ENCODE measurements at regions not wholly inside any gene's neighbourhood (a gene's known extent, or its start where the extent isn't known, plus 50 kb on each side); places are given as distances from the start of the nearest gene placed in this dataset.

GRCh38 chr16:64656471-64656870, 465.4 kb downstream of the CDH11 start:
- H3K27me3 ChIP-seq (ENCODE audit: control insufficient read depth in 1 of 2, insufficient read depth in 2 of 2, low read length in 2 of 2), result no peaks in the 10 kb centered on the region
- no peak for TF ChIP-seq CTCF (IDR thresholded peaks at IDR 0.05)
- Mint-ChIP-seq H3K27ac (no peak overlapping the region), H3K36me3 (ENCODE audit: low read depth) (no peaks in the 10 kb centered on the region), H3K4me3 (no peak overlapping the region), H3K9me3 (peaks cover 14% of the 10 kb centered on the region), H3K4me1 (ENCODE audit: low read depth) (no peaks in the 10 kb centered on the region), H3K27me3 (no peaks in the 10 kb centered on the region)
- no peak overlapping the region for H3K4me3 ChIP-seq (ENCODE audit: low read length)
- POLR2A ChIA-PET, result no interaction called here
- no peak overlapping the region for H3K27ac ChIP-seq (ENCODE audit: low read depth in 1 of 2, low read length in 2 of 2)
- intact Hi-C loops (cut with DNase I, micrococcal nuclease), result no loop called here
- CTCF ChIA-PET, result no interaction called here
- peaks cover 0 to 3% of the 10 kb centered on the region in 2 experiments for H3K9me3 ChIP-seq (ENCODE audit: control insufficient read depth in 1 of 2, insufficient read depth in 1 of 2, low read length in 2 of 2)
- no peaks in the 10 kb centered on the region for H3K4me1 ChIP-seq (ENCODE audit: insufficient read depth, low read length)
- no peak for ATAC-seq (ENCODE audit: poor library complexity)
- no peak for DNase-seq
- H3K36me3 ChIP-seq (ENCODE audit: insufficient read depth, low read length), result no peaks in the 10 kb centered on the region

GRCh38 chr16:64654178-64654577, 467.7 kb downstream of the CDH11 start:
- POLR2A ChIA-PET, result no interaction called here
- no peak for ATAC-seq (ENCODE audit: poor library complexity)

GRCh38 chr16:64648282-64648681, 473.6 kb downstream of the CDH11 start:
- ATAC-seq (ENCODE audit: poor library complexity) (no peak), DNase-seq (no peak)
- intact Hi-C loops (cut with DNase I, micrococcal nuclease), result no loop called here
- no peaks in the 10 kb centered on the region for H3K36me3 ChIP-seq (ENCODE audit: insufficient read depth, low read length)
- Mint-ChIP-seq H3K27me3 (no peaks in the 10 kb centered on the region), H3K36me3 (ENCODE audit: low read depth) (no peaks in the 10 kb centered on the region), H3K4me1 (ENCODE audit: low read depth) (no peaks in the 10 kb centered on the region), H3K4me3 (no peak overlapping the region), H3K9me3 (peaks cover 17% of the 10 kb centered on the region), H3K27ac (no peak overlapping the region)
- CTCF ChIA-PET, result no interaction called here
- no peak for TF ChIP-seq CTCF (IDR thresholded peaks at IDR 0.05)
- H3K9me3 ChIP-seq (ENCODE audit: control insufficient read depth in 1 of 2, insufficient read depth in 1 of 2, low read length in 2 of 2), result peaks cover 4 to 23% of the 10 kb centered on the region in 2 experiments
- H3K4me3 ChIP-seq (ENCODE audit: low read length), result no peak overlapping the region
- no peaks in the 10 kb centered on the region for H3K27me3 ChIP-seq (ENCODE audit: control insufficient read depth in 1 of 2, insufficient read depth in 2 of 2, low read length in 2 of 2)
- POLR2A ChIA-PET, result no interaction called here
- H3K4me1 ChIP-seq (ENCODE audit: insufficient read depth, low read length), result no peaks in the 10 kb centered on the region
- H3K27ac ChIP-seq (ENCODE audit: low read depth in 1 of 2, low read length in 2 of 2), result no peak overlapping the region

More at GRCh38 chr16:64654178-64654577, 467.7 kb downstream of the CDH11 start:
- Histone ChIP-seq H3K9me3 (ENCODE audit: control insufficient read depth in 1 of 2, insufficient read depth in 1 of 2, low read length in 2 of 2) (peaks cover 4 to 7% of the 10 kb centered on the region in 2 experiments), H3K27me3 (ENCODE audit: control insufficient read depth in 1 of 2, insufficient read depth in 2 of 2, low read length in 2 of 2) (no peaks in the 10 kb centered on the region), H3K4me3 (ENCODE audit: low read length) (no peak overlapping the region), H3K27ac (ENCODE audit: low read depth in 1 of 2, low read length in 2 of 2) (no peak overlapping the region), H3K36me3 (ENCODE audit: insufficient read depth, low read length) (no peaks in the 10 kb centered on the region), H3K4me1 (ENCODE audit: insufficient read depth, low read length) (no peaks in the 10 kb centered on the region)
- Mint-ChIP-seq H3K27me3 (no peaks in the 10 kb centered on the region), H3K36me3 (ENCODE audit: low read depth) (no peaks in the 10 kb centered on the region), H3K27ac (no peak overlapping the region), H3K9me3 (peaks cover 24% of the 10 kb centered on the region), H3K4me1 (ENCODE audit: low read depth) (no peaks in the 10 kb centered on the region), H3K4me3 (no peak overlapping the region)
- intact Hi-C loops (cut with DNase I, micrococcal nuclease), result no loop called here
- CTCF ChIA-PET, result no interaction called here
- no peak for DNase-seq
- TF ChIP-seq CTCF (IDR thresholded peaks at IDR 0.05), result no peak

Measured in CD4-positive, alpha-beta T cell (primary cell).